ENCODE measurements at regions not wholly inside any gene's neighbourhood (a gene's known extent, or its start where the extent isn't known, plus 50 kb on each side); places are given as distances from the start of the nearest gene placed in this dataset.

GRCh38 chr13:40878321-40878720 lies 88.9 kb downstream of the SLC25A15 start:
- H3K27ac ChIP-seq: no peak overlapping the region
- TF ChIP-seq, protein P1, sequence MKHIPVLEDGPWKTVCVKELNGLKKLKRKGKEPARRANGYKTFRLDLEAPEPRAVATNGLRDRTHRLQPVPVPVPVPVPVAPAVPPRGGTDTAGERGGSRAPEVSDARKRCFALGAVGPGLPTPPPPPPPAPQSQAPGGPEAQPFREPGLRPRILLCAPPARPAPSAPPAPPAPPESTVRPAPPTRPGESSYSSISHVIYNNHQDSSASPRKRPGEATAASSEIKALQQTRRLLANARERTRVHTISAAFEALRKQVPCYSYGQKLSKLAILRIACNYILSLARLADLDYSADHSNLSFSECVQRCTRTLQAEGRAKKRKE (CRISPR knock-in tag; IDR thresholded peaks at IDR 0.05; ENCODE audit: low read depth): no peak
- TF ChIP-seq MAX (IDR thresholded peaks at IDR 0.05) (no peak), SREBF2 (IDR thresholded peaks at IDR 0.05) (no peak), RNF2 (IDR thresholded peaks at IDR 0.05; ENCODE audit: borderline replicate concordance, low read depth) (no peak), RARB (CRISPR knock-in tag; IDR thresholded peaks at IDR 0.05) (no peak)
- no peak overlapping the region for H3K4me3 ChIP-seq
- no peak overlapping the region for H3K4me2 ChIP-seq
- CTCF ChIA-PET: no interaction called here
- no peak for ATAC-seq
- H3K4me1 ChIP-seq: no peaks in the 10 kb centered on the region
- 64% methylated on average over 2 of the region's 2 CpGs for WGBS (ENCODE audit: missing lambda C conversion rate)
- POLR2A ChIA-PET: no interaction called here
- no peak for DNase-seq (ENCODE audit: low read depth in 1 of 2, low spot score in 1 of 2)
- FAIRE-seq: no peak
- 0 out of 3 replicates have a peak, but pooled peaks cover 2% of the 10 kb centered on the region for H3K9me3 ChIP-seq

- Histone ChIP-seq H3K4me1 (no peaks in the 10 kb centered on the region), H3K9me3 (0 out of 3 replicates have a peak, but pooled peaks cover 2% of the 10 kb centered on the region), H3K4me2 (no peak overlapping the region), H3K27ac (no peak overlapping the region), H3K4me3 (no peak overlapping the region)
- ChIA-PET CTCF (no interaction called here), POLR2A (no interaction called here)
- TF ChIP-seq, protein P1 (CRISPR knock-in tag; IDR thresholded peaks at IDR 0.05; ENCODE audit: low read depth): no peak
- TF ChIP-seq HOXB13 (CRISPR knock-in tag; IDR thresholded peaks at IDR 0.05; ENCODE audit: low read depth) (no peak), RCOR1 (IDR thresholded peaks at IDR 0.05; ENCODE audit: low read depth, low read length) (no peak), FOSL2 (IDR thresholded peaks at IDR 0.05) (no peak), FOSL2 (CRISPR knock-in tag; IDR thresholded peaks at IDR 0.05) (no peak), MAZ (IDR thresholded peaks at IDR 0.05; ENCODE audit: borderline replicate concordance, low read depth, low read length) (no peak), HOXB5 (CRISPR knock-in tag; IDR thresholded peaks at IDR 0.05) (no peak)
- FAIRE-seq (no peak), ATAC-seq (no peak), DNase-seq (ENCODE audit: low read depth in 1 of 2, low spot score in 1 of 2) (no peak)
- WGBS (ENCODE audit: missing lambda C conversion rate): 93% methylated on average over 7 of the region's 7 CpGs
These were observed 89.4 kb downstream of the SLC25A15 start for GRCh38 chr13:40878823-40879222.
